KMS-11 (cell line): ENCODE measurements at regions not wholly inside any gene's neighbourhood (a gene's known extent, or its start where the extent isn't known, plus 50 kb on each side); places are given as distances from the start of the nearest gene placed in this dataset.

Source experiments
- H2AFZ ChIP-seq: fragments of 200-600 bp; sonication (generic); 2 replicates; pipeline ENCODE4 v1.6.1; 2016; ENCODE audit warnings: antibody characterized with exemption, mixed run types, low read depth
- H3K27ac ChIP-seq: fragments of 200-600 bp; sonication (generic); 2 replicates; pipeline ENCODE4 v1.6.1; 2016; ENCODE audit warnings: mild to moderate bottlenecking, mixed run types
- H3K27me3 ChIP-seq: fragments of 200-600 bp; sonication (generic); 2 replicates; pipeline ENCODE4 v1.6.1; 2017; ENCODE audit warnings: mild to moderate bottlenecking, low read depth, mixed run types, moderate library complexity; ENCODE audit not compliant: insufficient read depth
- H3K36me3 ChIP-seq: fragments of 200-600 bp; sonication (generic); 2 replicates; pipeline ENCODE4 v1.6.1; 2017; ENCODE audit warnings: mild to moderate bottlenecking, mixed run types; ENCODE audit not compliant: insufficient read depth
- H3K4me1 ChIP-seq: fragments of 200-600 bp; sonication (generic); 2 replicates; pipeline ENCODE4 v1.6.1; 2016; ENCODE audit warnings: mild to moderate bottlenecking, low read depth, mixed run types; ENCODE audit not compliant: poor library complexity, severe bottlenecking
- H3K4me2 ChIP-seq: fragments of 200-600 bp; sonication (generic); 2 replicates; pipeline ENCODE4 v1.7.0; 2016; ENCODE audit warnings: mild to moderate bottlenecking, mixed run types
- H3K4me3 ChIP-seq: fragments of 200-600 bp; sonication (generic); IDR thresholded peaks from 2 replicates; pipeline ENCODE4 v1.6.1; 2017; ENCODE audit warnings: low read depth, low read length, mixed read lengths; ENCODE audit not compliant: insufficient read depth
- H3K79me2 ChIP-seq: fragments of 200-600 bp; sonication (generic); 2 replicates; pipeline ENCODE4 v1.6.1; 2016; ENCODE audit warnings: low read depth, mixed run types; ENCODE audit not compliant: insufficient read depth
- H3K9ac ChIP-seq: fragments of 200-600 bp; sonication (generic); 2 replicates; pipeline ENCODE4 v1.6.1; 2016; ENCODE audit warnings: mild to moderate bottlenecking, mixed run types
- H4K20me1 ChIP-seq: fragments of 200-600 bp; sonication (generic); 2 replicates; pipeline ENCODE4 v1.6.1; 2016; ENCODE audit warnings: mild to moderate bottlenecking, mixed run types; ENCODE audit not compliant: insufficient read depth
- TF ChIP-seq, protein P1 (sequence below): fragments of 200-600 bp; sonication (generic); conservative IDR thresholded peaks from 2 replicates; pipeline ENCODE4 v1.6.1; 2017; ENCODE audit warnings: low read depth, mild to moderate bottlenecking, antibody characterized with exemption, low read length, moderate library complexity, mixed read lengths

DNA sequence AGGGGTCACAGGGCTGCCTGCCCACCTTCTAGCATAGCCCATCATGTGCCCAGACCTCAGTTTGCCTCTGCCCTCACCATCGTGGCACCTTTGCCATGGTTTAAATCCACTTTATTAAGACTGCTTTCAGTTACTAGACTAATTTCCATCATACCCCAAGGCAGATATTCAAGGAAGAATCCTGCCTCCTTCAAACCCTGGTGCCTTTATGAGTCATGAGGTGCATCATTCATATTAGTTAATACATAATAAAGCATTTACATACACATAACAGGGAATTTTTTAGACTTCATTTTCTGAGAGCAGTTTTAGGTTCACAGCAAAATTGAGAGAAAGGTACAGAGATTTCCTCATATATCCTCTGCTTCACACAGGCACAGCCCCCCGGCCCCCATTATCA is 62.8 kb downstream of the CXCL12 start:
- H2AFZ ChIP-seq, result no peak overlapping the region
- H3K9ac ChIP-seq, result no peak overlapping the region
- H4K20me1 ChIP-seq, result no peaks in the 10 kb centered on the region
- no peaks in the 10 kb centered on the region for H3K36me3 ChIP-seq
- no peaks in the 10 kb centered on the region for H3K4me1 ChIP-seq
- H3K27ac ChIP-seq, result no peak overlapping the region
- H3K27me3 ChIP-seq, result no peaks in the 10 kb centered on the region
- no peak overlapping the region for H3K4me2 ChIP-seq
- H3K4me3 ChIP-seq, result no peak overlapping the region
- H3K79me2 ChIP-seq, result no peaks in the 10 kb centered on the region
- TF ChIP-seq, protein P1, sequence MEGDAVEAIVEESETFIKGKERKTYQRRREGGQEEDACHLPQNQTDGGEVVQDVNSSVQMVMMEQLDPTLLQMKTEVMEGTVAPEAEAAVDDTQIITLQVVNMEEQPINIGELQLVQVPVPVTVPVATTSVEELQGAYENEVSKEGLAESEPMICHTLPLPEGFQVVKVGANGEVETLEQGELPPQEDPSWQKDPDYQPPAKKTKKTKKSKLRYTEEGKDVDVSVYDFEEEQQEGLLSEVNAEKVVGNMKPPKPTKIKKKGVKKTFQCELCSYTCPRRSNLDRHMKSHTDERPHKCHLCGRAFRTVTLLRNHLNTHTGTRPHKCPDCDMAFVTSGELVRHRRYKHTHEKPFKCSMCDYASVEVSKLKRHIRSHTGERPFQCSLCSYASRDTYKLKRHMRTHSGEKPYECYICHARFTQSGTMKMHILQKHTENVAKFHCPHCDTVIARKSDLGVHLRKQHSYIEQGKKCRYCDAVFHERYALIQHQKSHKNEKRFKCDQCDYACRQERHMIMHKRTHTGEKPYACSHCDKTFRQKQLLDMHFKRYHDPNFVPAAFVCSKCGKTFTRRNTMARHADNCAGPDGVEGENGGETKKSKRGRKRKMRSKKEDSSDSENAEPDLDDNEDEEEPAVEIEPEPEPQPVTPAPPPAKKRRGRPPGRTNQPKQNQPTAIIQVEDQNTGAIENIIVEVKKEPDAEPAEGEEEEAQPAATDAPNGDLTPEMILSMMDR, result no peak

DNA sequence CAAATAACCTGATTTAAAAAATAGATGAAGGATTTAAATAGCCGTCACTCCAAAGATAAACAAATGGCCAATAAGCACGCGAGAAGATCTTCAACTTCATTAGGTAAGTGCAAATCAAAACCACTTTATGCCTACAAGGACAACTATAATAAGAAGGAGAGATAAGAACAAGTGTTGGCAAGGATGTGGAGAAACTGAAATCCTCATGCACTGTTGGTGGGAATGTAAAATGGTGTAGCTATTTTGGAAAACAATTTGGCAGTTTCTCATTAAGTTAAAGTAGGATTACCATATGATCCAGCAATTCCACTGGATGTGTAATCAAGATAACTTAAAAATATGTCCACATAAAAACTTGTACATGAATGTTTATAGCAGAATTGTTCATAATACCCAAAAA is 64.1 kb downstream of the CXCL12 start:
- no peak overlapping the region for H3K4me3 ChIP-seq
- no peak overlapping the region for H3K27ac ChIP-seq
- H3K79me2 ChIP-seq, result no peaks in the 10 kb centered on the region
- H2AFZ ChIP-seq, result no peak overlapping the region
- no peaks in the 10 kb centered on the region for H3K36me3 ChIP-seq
- no peaks in the 10 kb centered on the region for H3K27me3 ChIP-seq
- TF ChIP-seq, protein P1, result no peak
- no peak overlapping the region for H3K9ac ChIP-seq
- H3K4me2 ChIP-seq, result no peak overlapping the region
- no peaks in the 10 kb centered on the region for H3K4me1 ChIP-seq
- no peaks in the 10 kb centered on the region for H4K20me1 ChIP-seq

DNA sequence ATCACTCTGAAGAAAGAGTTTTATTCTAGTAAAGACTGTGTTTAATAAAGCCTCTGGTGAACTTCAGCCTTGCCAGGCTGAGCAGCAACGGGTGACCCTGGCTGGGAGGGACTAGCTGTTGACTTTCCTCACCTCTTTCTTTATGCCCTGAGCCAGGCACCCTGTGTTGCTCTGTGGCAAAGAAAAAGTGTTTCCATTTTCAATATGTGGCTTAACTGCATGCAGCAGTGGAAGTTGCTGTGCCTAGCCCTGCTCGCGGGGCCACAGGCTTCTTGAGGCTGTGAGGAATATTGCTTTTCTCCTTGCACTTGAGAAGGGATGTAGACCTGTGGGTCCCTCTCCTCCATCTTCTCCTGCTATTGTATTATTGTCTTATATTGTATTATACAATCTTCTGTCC is 67.0 kb downstream of the CXCL12 start:
- Histone ChIP-seq H3K79me2 (no peaks in the 10 kb centered on the region), H3K4me3 (no peak overlapping the region), H3K9ac (no peak overlapping the region), H3K27ac (no peak overlapping the region), H4K20me1 (no peaks in the 10 kb centered on the region), H3K4me1 (no peaks in the 10 kb centered on the region), H3K27me3 (no peaks in the 10 kb centered on the region), H3K4me2 (no peak overlapping the region), H3K36me3 (no peaks in the 10 kb centered on the region), H2AFZ (no peak overlapping the region)
- TF ChIP-seq, protein P1, result no peak

DNA sequence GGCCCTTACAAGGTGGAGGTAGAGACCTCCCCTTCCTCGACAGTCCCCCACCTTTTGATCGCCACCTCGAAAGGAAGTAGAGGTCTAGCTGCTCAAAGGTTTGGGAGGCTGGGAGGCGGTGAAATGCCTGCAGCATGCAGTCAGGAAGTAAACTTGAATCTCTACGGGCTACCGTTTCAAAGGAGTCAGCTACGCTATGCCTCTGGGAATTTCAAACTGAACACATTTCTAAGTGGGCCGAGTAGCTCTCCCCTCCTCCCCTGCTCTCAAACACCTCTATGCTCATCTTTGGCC is 68.0 kb downstream of the CXCL12 start:
- Histone ChIP-seq H3K79me2 (no peaks in the 10 kb centered on the region), H3K27me3 (no peaks in the 10 kb centered on the region), H3K4me1 (no peaks in the 10 kb centered on the region), H3K4me3 (no peak overlapping the region), H3K4me2 (no peak overlapping the region), H3K27ac (no peak overlapping the region), H3K9ac (no peak overlapping the region), H3K36me3 (no peaks in the 10 kb centered on the region), H2AFZ (no peak overlapping the region), H4K20me1 (no peaks in the 10 kb centered on the region)
- TF ChIP-seq, protein P1, result no peak
